Kidney capillary endothelial cell (primary cell): ENCODE measurements at regions not wholly inside any gene's neighbourhood (a gene's known extent, or its start where the extent isn't known, plus 50 kb on each side); places are given as distances from the start of the nearest gene placed in this dataset.

Source experiments
- DNase-seq: peaks from one replicate; pipeline ENCODE4 v3.0.0-alpha.2; 2018; ENCODE audit warnings: low spot score

DNA sequence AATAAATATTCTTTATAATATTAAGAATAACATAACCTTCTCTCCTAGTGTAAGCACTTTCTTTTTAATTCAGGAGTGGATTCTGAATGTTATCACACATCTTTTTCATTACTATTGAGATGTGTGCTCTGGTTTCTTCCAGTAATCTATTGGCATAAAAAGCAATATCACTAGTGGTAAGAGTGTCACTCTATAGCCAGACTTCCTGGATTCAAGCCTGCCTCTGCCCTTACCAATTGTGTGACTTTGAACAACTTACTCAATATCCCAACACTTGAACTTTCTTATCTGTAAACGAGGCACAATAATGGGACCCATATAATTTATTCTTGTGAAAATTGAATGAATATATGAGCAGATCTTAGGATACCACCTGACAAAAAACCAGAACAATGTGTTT lies 71.0 kb downstream of the SEM1 start:
- DNase-seq = no peak

DNA sequence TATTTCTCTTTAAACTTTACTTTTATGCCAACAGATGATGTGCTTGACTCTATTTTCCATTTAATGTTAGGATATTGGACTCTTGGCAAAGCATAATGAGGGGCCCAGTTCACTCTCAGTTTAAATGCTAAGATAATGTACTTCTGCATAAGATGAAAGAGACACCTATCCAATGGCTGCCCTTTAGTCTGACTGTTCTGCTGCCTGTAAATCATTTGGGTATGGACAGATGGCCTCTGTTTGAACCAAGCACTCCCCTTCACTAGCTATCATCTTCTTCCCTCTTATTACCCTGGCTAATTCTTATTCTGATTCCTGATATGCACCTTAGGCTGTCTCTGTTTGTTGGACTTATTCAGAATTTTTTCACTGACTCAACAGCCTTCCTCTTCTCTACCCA lies 72.1 kb downstream of the SEM1 start:
- no peak for DNase-seq

DNA sequence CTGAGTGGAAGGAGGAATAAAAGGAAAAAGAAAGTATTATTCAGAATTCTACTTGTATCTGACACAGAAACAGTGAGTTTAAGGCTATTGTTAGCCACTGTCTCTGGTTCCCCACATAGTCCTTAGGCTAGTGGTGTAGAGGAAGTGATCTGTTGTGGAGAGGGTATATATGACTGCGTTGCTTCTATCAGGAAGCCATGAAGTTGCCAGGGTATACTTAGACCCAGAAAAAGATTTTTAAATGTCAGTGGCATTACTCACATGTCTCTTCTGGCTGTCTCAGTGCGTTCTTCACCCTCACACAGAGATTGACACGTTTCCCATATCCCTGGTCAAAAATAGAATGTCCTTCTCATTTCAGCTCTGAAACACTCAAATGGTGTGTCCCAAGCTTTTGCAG lies 72.7 kb downstream of the SEM1 start:
- DNase-seq = peak; percentile 2

DNA sequence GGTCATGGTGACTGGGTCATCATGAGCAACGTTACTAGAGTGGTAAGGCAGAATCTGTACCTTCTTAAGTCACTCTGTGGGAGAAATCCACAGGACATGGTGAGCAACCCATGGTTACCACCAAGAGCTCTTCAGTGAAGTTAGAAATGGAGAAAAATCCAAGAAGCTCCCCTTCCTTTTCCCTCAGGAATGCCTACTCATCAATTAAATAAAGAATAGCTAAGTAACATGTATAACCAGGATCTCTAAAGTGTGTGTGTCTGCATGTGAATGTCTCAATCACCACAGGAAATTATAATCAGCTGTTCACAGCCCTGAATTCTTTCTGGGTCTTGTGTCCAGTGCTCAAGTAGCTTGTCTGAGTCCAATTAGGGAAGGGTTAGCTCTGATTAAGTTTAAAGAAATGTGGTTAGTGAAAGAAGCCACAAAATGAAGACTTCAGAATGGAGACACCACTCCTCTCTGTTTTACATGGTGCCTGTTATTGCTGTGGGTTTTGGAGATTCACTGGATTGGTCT lies 73.2 kb downstream of the SEM1 start:
- no peak for DNase-seq

DNA sequence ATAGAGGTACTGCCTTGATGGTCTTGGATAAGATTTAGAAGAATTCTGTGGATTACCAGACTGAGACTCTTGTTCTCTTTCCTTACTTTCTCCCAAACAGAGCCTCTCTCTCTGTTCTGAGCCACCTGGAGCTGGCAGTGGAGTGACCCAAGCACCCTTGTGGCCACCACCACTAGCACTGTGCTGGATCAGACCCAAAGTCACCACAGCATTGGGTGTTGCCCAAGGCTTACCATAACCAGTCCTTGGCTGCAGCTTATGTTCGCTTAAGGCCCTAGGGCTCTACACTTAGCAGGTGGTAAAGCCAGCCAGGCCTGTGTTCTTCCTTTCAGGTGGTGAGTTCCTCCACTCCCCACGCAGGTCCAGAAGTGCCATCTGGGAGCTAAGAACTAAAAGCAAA lies 79.8 kb downstream of the SEM1 start:
- DNase-seq = no peak

GRCh38 chr7:96624954-96625353 lies 84.7 kb downstream of the SEM1 start:
- no peak for DNase-seq

DNA sequence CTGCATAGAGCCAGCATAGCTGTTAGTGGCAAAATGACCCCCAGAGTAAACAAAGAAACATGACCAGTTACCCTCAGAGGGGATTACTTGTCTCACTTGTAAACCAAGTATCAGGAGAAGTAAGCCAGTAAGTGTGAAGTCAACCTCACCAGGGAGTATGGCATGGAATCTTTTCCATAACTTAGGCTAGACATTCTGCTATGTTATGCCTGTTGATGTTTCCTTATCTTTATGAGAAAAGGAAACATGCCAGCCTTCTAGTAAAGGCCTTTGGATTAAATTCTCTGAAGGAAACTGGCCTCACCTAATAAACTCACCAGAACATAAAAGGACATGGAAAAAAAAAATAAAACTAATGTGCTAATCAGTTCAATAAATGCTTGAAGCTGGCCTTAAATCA lies 87.7 kb downstream of the SEM1 start:
- DNase-seq = no peak

DNA sequence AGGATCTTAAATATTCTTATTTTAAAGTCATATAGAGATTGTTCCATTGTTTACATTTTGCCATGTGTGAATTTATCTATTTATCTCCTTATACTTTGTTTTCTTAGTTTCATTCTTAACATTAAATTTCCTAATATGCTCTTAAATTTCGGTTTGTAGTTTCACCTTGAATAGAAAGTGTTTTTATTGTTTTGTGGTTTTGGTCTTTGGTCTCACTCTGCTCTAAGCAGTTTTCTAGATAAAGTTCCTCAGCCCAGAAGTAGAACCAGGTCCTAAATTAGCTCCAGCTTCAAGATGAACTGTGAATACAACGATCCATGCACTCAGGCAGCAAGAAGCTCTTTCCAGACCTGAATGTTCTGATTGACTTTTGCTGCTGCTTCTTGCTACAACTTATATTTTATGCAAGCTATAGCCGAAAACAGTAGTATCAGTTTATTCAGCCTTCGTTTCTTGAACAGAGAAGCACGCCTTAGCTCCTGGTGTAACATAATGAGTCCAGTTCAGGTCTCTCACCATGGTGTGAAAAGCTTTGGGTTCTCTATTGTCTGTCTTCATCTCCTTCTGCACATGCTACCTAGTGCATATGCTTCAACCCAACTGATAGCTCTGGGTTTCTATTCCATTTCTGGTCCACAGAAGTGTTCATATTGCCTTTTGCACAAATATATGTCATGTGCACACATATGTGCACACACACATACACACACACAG lies 95.3 kb downstream of the SEM1 start:
- DNase-seq = no peak

GRCh38 chr7:96612034-96612433 lies 97.6 kb downstream of the SEM1 start:
- DNase-seq = no peak

DNA sequence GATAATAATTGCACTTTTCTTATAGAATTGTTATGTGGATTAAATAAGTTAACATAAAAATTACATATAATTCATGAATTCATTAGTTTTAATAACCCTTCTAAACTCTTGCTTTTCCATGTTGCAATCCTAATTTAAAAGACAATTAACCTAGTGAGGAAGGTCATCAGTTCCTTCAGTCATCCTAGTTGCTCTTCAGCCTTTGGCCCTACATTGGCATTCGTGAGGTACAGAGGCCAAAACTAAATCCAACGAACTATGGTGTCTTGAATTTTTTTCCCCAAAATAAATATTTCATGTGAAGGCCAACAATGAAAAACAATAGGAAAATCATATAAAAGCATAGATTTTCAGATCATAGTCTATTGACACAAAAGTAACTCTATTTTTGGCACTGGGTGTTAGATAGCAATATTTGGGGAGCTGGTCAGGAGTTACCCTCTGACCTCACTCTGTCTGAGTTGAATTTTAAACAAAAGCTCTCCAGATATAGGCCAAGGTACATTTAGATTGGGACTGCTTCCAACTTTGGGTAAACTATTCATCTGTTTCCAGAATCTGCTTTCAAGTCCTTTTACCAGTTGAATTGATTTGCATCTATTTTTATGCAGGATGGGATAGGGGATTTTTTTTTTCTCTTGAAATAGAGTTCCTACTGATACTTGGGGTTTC lies 104.5 kb downstream of the SEM1 start:
- no peak for DNase-seq

DNA sequence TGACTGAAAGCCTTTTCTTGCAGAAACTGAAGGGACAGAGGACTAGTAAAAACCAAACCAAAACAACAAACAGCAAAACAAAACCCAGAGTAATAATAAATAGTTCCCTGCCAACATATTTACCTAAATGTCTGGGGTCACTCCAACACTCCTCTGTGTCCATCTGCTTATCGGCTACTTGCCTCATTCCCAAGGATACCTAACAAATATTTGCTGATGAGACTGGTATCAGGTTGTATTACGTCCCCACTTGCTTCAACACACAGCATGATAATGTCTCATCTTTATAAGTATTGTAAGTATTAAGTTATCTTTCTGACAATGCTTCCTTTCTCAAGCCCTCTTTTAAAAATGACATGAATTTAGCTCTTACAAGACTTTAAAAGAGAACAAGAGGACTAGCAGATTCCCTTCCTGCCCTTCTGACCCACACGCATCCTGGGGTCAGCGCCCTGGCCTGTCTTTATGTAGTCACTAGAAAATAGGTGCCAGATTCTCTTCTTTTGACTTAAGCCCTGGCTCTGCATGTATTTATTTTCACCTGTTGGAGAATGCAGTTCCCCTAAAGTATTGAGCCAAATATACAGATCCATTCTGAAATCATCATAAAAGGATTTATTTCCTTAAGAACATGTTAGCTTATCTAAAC lies 110.2 kb downstream of the SEM1 start:
- no peak for DNase-seq

- no peak for DNase-seq
Observed at GRCh38 chr7:96598421-96598820, 111.2 kb downstream of the SEM1 start.

DNA sequence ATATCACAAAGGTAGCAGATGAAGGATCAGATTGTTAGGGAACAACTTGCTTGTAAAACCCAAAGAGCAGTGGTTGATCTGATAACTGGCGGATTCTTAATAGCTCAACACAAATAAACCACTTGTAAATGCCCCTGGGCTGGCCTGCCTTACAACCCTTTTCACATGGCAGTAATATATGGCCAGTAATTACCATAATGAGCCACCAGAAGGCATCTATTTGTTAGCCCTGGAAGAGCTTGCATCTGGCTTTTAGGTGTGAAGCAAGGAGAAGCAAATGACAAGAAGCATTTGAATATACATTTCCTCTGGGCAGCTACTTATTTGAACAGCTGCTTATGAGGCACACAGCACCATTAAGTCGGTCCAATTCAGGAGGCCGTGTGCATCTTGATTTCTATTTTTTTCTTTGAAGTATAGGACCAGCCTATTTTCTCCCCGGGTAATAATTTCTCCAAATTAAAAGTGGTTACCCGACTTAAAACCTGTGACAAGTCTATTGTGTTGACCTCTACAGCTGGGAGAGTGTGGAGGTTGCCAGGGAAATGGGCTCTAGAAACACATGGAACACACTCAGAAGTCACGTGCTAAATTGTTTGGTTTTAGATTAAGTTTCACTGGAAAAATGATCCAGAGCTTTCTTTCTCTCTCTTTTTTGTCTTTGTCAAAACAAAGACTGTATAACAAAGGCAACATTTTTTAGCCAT lies 113.4 kb downstream of the SEM1 start:
- no peak for DNase-seq

DNA sequence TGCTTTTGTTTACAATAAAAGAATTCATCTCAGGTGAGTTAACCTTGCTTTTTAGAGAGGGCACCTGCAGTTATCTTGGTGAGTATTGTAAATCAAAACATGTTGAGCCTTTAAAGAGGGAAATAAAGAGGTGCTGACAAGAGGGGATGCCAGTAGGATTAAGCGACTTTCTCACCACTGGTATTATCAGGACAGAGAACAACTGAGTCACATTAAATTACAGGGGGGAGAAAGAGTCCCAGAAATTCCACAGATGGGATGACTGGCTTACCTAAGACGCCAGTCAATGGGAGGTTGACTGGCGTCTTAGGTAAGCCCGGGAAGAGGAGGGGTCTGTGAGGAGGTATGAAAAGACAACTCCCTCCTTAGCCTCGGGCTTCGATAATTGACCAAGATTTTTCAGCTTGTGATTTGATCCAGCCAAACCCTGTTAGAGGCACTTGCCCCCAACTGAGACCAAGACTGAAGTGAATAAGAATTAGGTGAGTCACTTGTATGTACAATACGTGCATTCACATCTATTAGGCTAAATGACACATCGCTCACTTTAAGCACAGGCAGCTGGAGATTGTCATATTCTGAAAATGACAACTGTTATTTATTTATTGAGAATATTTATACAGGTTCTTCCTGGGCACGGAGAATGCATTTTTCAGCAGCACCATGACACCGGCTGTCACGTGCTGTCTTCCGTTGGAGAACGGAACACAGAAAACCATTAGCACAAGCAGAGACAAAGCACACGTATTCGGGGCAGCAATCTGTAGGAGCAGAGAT lies 117.6 kb downstream of the SEM1 start:
- DNase-seq = no peak

- DNase-seq = no peak
Observed at GRCh38 chr7:96591159-96591899, 118.3 kb downstream of the SEM1 start.

- DNase-seq = no peak
Observed at GRCh38 chr7:96589038-96589437, 120.6 kb downstream of the SEM1 start.

- no peak for DNase-seq
Observed at GRCh38 chr7:96579119-96579518, 130.5 kb downstream of the SEM1 start.

GRCh38 chr7:96578606-96579005 lies 131.0 kb downstream of the SEM1 start:
- DNase-seq = no peak

DNA sequence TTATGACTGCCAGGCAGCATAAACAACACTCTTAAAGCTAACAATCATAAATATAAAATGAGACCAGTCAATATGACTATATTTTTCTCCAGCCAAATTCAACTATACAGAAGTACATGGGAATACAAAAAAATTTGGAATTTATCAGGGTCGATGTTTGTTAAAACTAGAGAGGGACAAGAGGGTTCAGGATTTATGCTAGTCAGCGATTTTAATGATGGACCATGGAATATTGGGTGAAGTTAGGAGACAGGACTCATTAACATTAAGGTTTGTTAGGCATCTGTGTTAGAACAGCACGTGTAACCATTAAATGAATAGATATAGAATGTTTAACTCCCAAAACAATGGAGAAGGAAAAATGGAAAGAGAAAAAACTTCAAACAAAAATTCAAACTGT lies 146.2 kb downstream of the SEM1 start:
- DNase-seq = no peak

- DNase-seq = no peak
Observed at GRCh38 chr7:96562966-96563365, 146.7 kb downstream of the SEM1 start.

DNA sequence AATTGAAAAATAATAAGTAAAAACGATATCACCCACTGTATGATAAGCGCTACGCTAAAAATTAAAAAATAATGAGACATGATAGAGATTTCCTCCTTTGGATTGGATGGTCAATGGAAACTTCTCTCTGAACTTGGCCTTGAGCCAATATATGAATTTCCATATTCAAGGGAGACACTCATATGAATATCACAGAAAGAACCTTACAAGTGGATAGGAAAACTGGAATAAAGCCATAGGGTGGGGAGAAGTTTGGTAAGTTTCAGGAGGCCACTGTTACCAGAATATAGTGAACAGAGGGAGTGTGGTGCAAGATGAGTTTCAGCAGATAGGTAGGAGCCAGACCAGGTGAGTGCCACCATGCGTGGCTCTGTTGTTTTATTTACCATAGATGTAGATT lies 147.2 kb downstream of the SEM1 start:
- no peak for DNase-seq
